Fibroblast of skin of left biceps (primary cell): ENCODE measurements at regions not wholly inside any gene's neighbourhood (a gene's known extent, or its start where the extent isn't known, plus 50 kb on each side); places are given as distances from the start of the nearest gene placed in this dataset.

ENCODE experiments used
- DNase-seq, 2 experiments: peaks; one replicate each; pipeline ENCODE4 v3.0.0-alpha.2; 2013; ENCODE audit warnings: low read depth in 2 of 2

- DNase-seq: no peak
Measured at GRCh38 chr4:127579821-127580220, 52.9 kb upstream of the INTU start.

DNA sequence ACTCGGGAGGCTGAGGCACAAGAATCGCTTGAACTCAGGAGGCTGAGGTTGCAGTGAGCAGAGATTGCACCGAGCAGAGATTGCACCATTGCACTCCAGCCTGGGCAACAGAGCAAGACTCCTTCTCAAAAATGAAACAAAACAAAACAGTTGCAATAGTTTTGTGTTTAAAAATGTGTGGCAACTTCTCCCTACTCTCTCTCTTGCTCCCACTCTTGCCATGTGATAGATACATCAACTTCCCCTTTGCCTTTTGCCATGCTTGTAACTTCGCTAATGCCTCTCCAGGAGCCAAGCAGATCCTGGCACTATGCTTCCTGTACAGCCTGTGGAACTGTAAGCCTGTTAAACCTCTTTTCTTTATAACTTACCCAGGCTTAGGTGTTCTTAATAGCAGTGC is 52.5 kb upstream of the INTU start:
- no peak for DNase-seq

DNA sequence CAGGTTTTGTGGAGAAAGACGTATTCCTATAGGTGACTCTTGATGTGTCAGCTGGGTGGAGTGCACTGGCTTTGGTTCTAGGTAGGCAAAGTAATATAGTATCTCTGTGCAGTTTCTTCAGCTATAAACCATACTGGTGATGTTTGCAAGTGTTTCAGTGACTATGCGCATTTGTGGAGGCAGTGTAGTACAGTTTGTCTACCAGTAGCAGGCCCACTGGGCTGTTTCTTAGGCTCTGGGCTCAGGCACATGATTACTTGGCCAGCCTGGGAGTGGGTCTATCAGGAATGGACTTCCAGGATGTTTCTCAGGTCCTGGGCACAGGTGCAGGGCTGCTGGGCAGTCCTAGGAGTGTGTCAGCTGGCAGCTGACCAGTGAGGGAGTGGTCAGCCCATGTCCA is 51.9 kb upstream of the INTU start:
- no peak for DNase-seq
